Astrocyte of the spinal cord (primary cell): ENCODE measurements at regions not wholly inside any gene's neighbourhood (a gene's known extent, or its start where the extent isn't known, plus 50 kb on each side); places are given as distances from the start of the nearest gene placed in this dataset.
A peak's percentile ranks its signal among the peaks of the same experiment; 100 is the strongest.

Experiments used
- DNase-seq: peaks from one replicate; pipeline ENCODE4 v3.0.0; 2011; ENCODE audit warnings: low read depth, low spot score
- H3K4me3 ChIP-seq: 2 replicates; pipeline ENCODE4 v1.5.1; 2011; ENCODE audit warnings: low read depth, mild to moderate bottlenecking, low read length, moderate library complexity
- in situ Hi-C: cut with HindIII; loops from 2 replicates; pipeline ENCODE4 v1.10.0; 2017; ENCODE audit warnings: low sequenced_read_pairs
- TF ChIP-seq, protein P1 (sequence below): IDR thresholded peaks from 2 replicates; pipeline ENCODE4 v1.5.1; 2012; ENCODE audit warnings: low read depth, mild to moderate bottlenecking, low read length, inconsistent platforms

- H3K4me3 ChIP-seq: no peak overlapping the region
Observed at GRCh38 chr7:91343996-91344629, 79.9 kb downstream of the FZD1 start.

GRCh38 chr7:91344911-91345310 lies 80.7 kb downstream of the FZD1 start:
- in situ Hi-C loops: no loop called here
- no peak overlapping the region for H3K4me3 ChIP-seq
- TF ChIP-seq, protein P1, sequence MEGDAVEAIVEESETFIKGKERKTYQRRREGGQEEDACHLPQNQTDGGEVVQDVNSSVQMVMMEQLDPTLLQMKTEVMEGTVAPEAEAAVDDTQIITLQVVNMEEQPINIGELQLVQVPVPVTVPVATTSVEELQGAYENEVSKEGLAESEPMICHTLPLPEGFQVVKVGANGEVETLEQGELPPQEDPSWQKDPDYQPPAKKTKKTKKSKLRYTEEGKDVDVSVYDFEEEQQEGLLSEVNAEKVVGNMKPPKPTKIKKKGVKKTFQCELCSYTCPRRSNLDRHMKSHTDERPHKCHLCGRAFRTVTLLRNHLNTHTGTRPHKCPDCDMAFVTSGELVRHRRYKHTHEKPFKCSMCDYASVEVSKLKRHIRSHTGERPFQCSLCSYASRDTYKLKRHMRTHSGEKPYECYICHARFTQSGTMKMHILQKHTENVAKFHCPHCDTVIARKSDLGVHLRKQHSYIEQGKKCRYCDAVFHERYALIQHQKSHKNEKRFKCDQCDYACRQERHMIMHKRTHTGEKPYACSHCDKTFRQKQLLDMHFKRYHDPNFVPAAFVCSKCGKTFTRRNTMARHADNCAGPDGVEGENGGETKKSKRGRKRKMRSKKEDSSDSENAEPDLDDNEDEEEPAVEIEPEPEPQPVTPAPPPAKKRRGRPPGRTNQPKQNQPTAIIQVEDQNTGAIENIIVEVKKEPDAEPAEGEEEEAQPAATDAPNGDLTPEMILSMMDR: no peak
- DNase-seq: no peak

More at GRCh38 chr7:91343996-91344629, 79.9 kb downstream of the FZD1 start:
- DNase-seq: no peak
- TF ChIP-seq, protein P1: no peak
- in situ Hi-C loops: no loop called here

GRCh38 chr7:91345449-91345848 lies 81.2 kb downstream of the FZD1 start:
- no peak overlapping the region for H3K4me3 ChIP-seq
- in situ Hi-C loops: no loop called here
- no peak for DNase-seq
- TF ChIP-seq, protein P1: no peak

DNA sequence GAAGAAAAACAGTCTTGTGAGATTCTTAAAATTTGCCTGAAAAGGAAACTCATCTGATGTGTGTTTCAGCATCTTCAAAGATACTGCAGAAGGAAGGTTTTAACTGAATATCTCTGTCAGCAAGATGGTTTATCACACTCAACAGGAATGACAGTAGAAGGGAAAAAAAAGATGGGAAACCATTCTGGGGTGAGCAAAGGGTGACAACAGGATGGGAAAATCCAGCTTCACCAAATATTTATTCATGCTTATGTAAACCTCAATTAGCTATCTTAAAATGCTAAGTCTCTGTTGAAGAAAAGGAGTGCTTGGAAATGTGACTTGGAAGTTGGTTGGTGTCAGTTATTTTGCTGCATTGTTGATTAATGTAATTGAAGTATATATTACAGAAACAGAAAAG lies 82.2 kb downstream of the FZD1 start:
- in situ Hi-C loops: no loop called here
- H3K4me3 ChIP-seq: no peak overlapping the region
- TF ChIP-seq, protein P1: no peak
- no peak for DNase-seq

GRCh38 chr7:91347290-91347689 lies 83.1 kb downstream of the FZD1 start:
- in situ Hi-C loops: no loop called here
- DNase-seq: peak; percentile 72
- no peak overlapping the region for H3K4me3 ChIP-seq
- TF ChIP-seq, protein P1: no peak

- TF ChIP-seq, protein P1: no peak
- DNase-seq: peak; percentile 69
- H3K4me3 ChIP-seq: no peak overlapping the region
- in situ Hi-C loops: no loop called here
Observed at GRCh38 chr7:91348711-91349110, 84.5 kb downstream of the FZD1 start.

- DNase-seq: peak; percentile 67
- TF ChIP-seq, protein P1: no peak
- H3K4me3 ChIP-seq: no peak overlapping the region
- in situ Hi-C loops: no loop called here
Observed at GRCh38 chr7:91351374-91351773, 87.1 kb downstream of the FZD1 start.
